Keratinocyte (primary cell): ENCODE measurements at regions not wholly inside any gene's neighbourhood (a gene's known extent, or its start where the extent isn't known, plus 50 kb on each side); places are given as distances from the start of the nearest gene placed in this dataset.

ENCODE experiments used
- DNase-seq: peaks from one replicate; pipeline ENCODE4 v3.0.0-alpha.2; 2011; ENCODE audit warnings: low read depth, missing footprints, low spot score
- FAIRE-seq: peaks from 2 replicates; lab custom pipeline; 2011; peaks lifted over from hg19 to GRCh38; lab: Jason Lieb, UNC
- H2AFZ ChIP-seq: 2 replicates; pipeline ENCODE4 v1.6.0; 2012; ENCODE audit warnings: low read length, control low read depth, inconsistent platforms; ENCODE audit not compliant: control insufficient read depth
- H3K27ac ChIP-seq: 2 replicates; pipeline ENCODE4 v1.5.1; 2011; ENCODE audit warnings: low read length; ENCODE audit not compliant: control insufficient read depth, insufficient read depth
- H3K27me3 ChIP-seq: 3 replicates; pipeline ENCODE4 v1.6.0; 2011; ENCODE audit warnings: low read length; ENCODE audit not compliant: control insufficient read depth, insufficient read depth; ENCODE audit errors: extremely low read depth
- H3K36me3 ChIP-seq, 2 experiments: 2 replicates in 1 of 2; 3 replicates in 1 of 2; pipeline ENCODE4 v1.5.1; 2011; ENCODE audit warnings: low read length in 2 of 2, mild to moderate bottlenecking in 1 of 2; ENCODE audit not compliant: control insufficient read depth in 2 of 2, insufficient read depth in 2 of 2; ENCODE audit errors: extremely low read depth in 1 of 2
- H3K4me1 ChIP-seq: 3 replicates; pipeline ENCODE4 v1.5.1; 2011; ENCODE audit warnings: low read length; ENCODE audit not compliant: control insufficient read depth, insufficient read depth; ENCODE audit errors: extremely low read depth
- H3K4me2 ChIP-seq: 3 replicates; pipeline ENCODE4 v1.6.0; 2011; ENCODE audit warnings: low read depth, low read length; ENCODE audit not compliant: control insufficient read depth, insufficient read depth; ENCODE audit errors: extremely low read depth
- H3K4me3 ChIP-seq, 3 experiments: fragments of 200-600 bp in 1 of 3; sonication (generic) in 1 of 3; 2 replicates in 2 of 3; 3 replicates in 1 of 3; pipeline ENCODE4 v1.5.1; 2011 to 2016; ENCODE audit warnings: low read length in 3 of 3, mild to moderate bottlenecking in 3 of 3, control low read depth in 2 of 3, inconsistent platforms in 1 of 3, low read depth in 1 of 3, mixed read lengths in 1 of 3, mixed run types in 1 of 3, moderate library complexity in 1 of 3; ENCODE audit not compliant: control insufficient read depth in 2 of 3, insufficient read depth in 2 of 3; ENCODE audit errors: extremely low read depth in 1 of 3
- H3K79me2 ChIP-seq: 2 replicates; pipeline ENCODE4 v1.6.0; 2012; ENCODE audit warnings: low read length; ENCODE audit not compliant: control insufficient read depth, insufficient read depth
- H3K9ac ChIP-seq: 3 replicates; pipeline ENCODE4 v1.6.0; 2011; ENCODE audit warnings: low read length; ENCODE audit not compliant: control insufficient read depth, insufficient read depth; ENCODE audit errors: extremely low read depth
- H3K9me1 ChIP-seq: 3 replicates; pipeline ENCODE4 v1.6.0; 2011; ENCODE audit warnings: low read length; ENCODE audit not compliant: control insufficient read depth, insufficient read depth; ENCODE audit errors: extremely low read depth
- H3K9me3 ChIP-seq: 2 replicates; pipeline ENCODE4 v1.5.1; 2012; ENCODE audit warnings: low read depth, low read length; ENCODE audit not compliant: control insufficient read depth
- H4K20me1 ChIP-seq: 3 replicates; pipeline ENCODE4 v1.6.0; 2011; ENCODE audit warnings: low read length; ENCODE audit not compliant: control insufficient read depth, insufficient read depth; ENCODE audit errors: extremely low read depth
- EZH2 ChIP-seq: IDR thresholded peaks from one replicate; pipeline ENCODE4 v1.6.1; 2012; ENCODE audit warnings: inconsistent platforms, mild to moderate bottlenecking, low read length, moderate library complexity
- dilution Hi-C: fragments of 300-500 bp; cut with MboI; formaldehyde crosslinking; loops from one replicate; pipeline ENCODE4 v1.7.0; 2020; ENCODE audit warnings: low sequenced_read_pairs; ENCODE audit not compliant: extremely low pct_ligation_motif_present
- TF ChIP-seq, protein P1 (sequence below), 3 experiments: IDR thresholded peaks in 1 of 3; conservative IDR thresholded peaks in 1 of 3; optimal IDR thresholded peaks in 1 of 3; 2 replicates in 2 of 3; 3 replicates in 1 of 3; pipeline versions ENCODE3 to v1.5.1; 2011; ENCODE audit warnings: low read length in 3 of 3, mild to moderate bottlenecking in 3 of 3, moderate library complexity in 2 of 3, control low read depth in 1 of 3, inconsistent platforms in 1 of 3; ENCODE audit not compliant: insufficient read depth in 2 of 3; ENCODE audit errors: extremely low read depth in 1 of 3

GRCh38 chr21:31489726-31490125, 145.7 kb upstream of the TIAM1 start:
- no peaks in the 10 kb centered on the region for H3K27me3 ChIP-seq
- dilution Hi-C loops = no loop called here
- no peak overlapping the region for H3K4me2 ChIP-seq
- no peaks in the 10 kb centered on the region for H3K79me2 ChIP-seq
- H3K9me1 ChIP-seq = no peaks in the 10 kb centered on the region
- no peaks in the 10 kb centered on the region for H4K20me1 ChIP-seq
- H3K4me3 ChIP-seq = no peak overlapping the region
- no peaks in the 10 kb centered on the region for H3K36me3 ChIP-seq
- DNase-seq (no peak), FAIRE-seq (no peak)
- H3K9me3 ChIP-seq = no peaks in the 10 kb centered on the region
- no peak overlapping the region for H3K27ac ChIP-seq
- no peaks in the 10 kb centered on the region for H3K4me1 ChIP-seq
- TF ChIP-seq, protein P1, sequence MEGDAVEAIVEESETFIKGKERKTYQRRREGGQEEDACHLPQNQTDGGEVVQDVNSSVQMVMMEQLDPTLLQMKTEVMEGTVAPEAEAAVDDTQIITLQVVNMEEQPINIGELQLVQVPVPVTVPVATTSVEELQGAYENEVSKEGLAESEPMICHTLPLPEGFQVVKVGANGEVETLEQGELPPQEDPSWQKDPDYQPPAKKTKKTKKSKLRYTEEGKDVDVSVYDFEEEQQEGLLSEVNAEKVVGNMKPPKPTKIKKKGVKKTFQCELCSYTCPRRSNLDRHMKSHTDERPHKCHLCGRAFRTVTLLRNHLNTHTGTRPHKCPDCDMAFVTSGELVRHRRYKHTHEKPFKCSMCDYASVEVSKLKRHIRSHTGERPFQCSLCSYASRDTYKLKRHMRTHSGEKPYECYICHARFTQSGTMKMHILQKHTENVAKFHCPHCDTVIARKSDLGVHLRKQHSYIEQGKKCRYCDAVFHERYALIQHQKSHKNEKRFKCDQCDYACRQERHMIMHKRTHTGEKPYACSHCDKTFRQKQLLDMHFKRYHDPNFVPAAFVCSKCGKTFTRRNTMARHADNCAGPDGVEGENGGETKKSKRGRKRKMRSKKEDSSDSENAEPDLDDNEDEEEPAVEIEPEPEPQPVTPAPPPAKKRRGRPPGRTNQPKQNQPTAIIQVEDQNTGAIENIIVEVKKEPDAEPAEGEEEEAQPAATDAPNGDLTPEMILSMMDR (optimal IDR thresholded peaks at IDR 0.05 in 1 of 3, IDR thresholded peaks at IDR 0.05 in 1 of 3, conservative IDR thresholded peaks at IDR 0.05 in 1 of 3; ENCODE audit: extremely low read depth in 1 of 3, insufficient read depth in 2 of 3, low read length in 3 of 3) = no peak
- no peak for TF ChIP-seq EZH2
- H2AFZ ChIP-seq = no peak overlapping the region
- no peak overlapping the region for H3K9ac ChIP-seq

GRCh38 chr21:31489014-31489413, 145.0 kb upstream of the TIAM1 start:
- no peaks in the 10 kb centered on the region for H3K79me2 ChIP-seq
- no peaks in the 10 kb centered on the region for H3K9me3 ChIP-seq
- H3K27me3 ChIP-seq = no peaks in the 10 kb centered on the region
- H3K9ac ChIP-seq = no peak overlapping the region
- DNase-seq = no peak
- H3K4me1 ChIP-seq = no peaks in the 10 kb centered on the region
- H3K36me3 ChIP-seq = no peaks in the 10 kb centered on the region
- H3K4me2 ChIP-seq = no peak overlapping the region
- no peak for TF ChIP-seq EZH2
- TF ChIP-seq, protein P1 (optimal IDR thresholded peaks at IDR 0.05 in 1 of 3, IDR thresholded peaks at IDR 0.05 in 1 of 3, conservative IDR thresholded peaks at IDR 0.05 in 1 of 3; ENCODE audit: extremely low read depth in 1 of 3, insufficient read depth in 2 of 3, low read length in 3 of 3) = no peak
- no peaks in the 10 kb centered on the region for H3K9me1 ChIP-seq
- no peaks in the 10 kb centered on the region for H4K20me1 ChIP-seq
- no peak overlapping the region for H3K4me3 ChIP-seq
- dilution Hi-C loops = no loop called here
- no peak overlapping the region for H2AFZ ChIP-seq
- no peak for FAIRE-seq
- H3K27ac ChIP-seq = no peak overlapping the region
